ENCODE measurements at regions not wholly inside any gene's neighbourhood (a gene's known extent, or its start where the extent isn't known, plus 50 kb on each side); places are given as distances from the start of the nearest gene placed in this dataset.

DNA sequence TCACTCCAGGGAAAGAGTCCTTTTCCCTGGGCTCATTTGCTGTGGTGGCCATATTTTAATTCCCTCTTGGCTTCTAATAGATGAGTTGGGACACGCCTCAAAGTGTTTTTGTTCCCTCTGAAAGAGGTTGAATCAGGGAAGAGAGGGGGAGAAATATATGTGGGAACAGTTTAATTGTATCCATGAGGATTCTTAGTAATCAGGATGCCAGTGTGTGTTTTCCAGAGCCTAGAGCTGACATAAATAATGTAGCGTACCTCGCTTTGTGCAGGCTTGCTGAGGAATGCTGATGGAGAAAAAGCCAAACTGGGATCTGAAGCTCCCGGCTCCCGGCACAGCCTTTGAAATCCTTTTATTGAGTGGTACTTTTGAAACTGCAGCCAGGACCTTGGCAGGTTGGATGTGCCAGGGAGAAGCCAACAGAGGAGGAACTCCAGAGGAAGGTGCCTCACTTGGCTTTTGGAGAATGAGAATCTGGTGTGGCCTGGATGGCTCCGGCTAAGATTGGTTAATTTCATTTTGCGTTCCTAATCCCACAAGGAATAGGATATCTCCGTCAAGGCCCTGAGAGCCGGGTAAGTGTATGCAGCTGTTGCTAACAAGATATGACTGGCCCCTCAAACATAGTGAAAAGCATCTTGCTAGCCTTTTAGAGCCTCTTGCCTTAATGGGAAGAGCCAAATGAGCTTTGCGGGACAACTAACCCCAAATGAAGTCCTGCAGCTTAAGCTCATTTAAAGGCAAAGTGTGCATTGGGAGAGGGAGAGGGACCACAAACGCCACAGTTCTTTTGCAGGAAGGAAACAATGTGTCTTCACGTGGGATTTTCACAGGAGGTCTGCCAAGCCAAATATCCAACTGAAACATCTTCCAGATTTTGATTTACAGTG, 471.1 kb upstream of the WWC1 start:
- TF ChIP-seq, protein P1, sequence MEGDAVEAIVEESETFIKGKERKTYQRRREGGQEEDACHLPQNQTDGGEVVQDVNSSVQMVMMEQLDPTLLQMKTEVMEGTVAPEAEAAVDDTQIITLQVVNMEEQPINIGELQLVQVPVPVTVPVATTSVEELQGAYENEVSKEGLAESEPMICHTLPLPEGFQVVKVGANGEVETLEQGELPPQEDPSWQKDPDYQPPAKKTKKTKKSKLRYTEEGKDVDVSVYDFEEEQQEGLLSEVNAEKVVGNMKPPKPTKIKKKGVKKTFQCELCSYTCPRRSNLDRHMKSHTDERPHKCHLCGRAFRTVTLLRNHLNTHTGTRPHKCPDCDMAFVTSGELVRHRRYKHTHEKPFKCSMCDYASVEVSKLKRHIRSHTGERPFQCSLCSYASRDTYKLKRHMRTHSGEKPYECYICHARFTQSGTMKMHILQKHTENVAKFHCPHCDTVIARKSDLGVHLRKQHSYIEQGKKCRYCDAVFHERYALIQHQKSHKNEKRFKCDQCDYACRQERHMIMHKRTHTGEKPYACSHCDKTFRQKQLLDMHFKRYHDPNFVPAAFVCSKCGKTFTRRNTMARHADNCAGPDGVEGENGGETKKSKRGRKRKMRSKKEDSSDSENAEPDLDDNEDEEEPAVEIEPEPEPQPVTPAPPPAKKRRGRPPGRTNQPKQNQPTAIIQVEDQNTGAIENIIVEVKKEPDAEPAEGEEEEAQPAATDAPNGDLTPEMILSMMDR (IDR thresholded peaks at IDR 0.05), result no peak

DNA sequence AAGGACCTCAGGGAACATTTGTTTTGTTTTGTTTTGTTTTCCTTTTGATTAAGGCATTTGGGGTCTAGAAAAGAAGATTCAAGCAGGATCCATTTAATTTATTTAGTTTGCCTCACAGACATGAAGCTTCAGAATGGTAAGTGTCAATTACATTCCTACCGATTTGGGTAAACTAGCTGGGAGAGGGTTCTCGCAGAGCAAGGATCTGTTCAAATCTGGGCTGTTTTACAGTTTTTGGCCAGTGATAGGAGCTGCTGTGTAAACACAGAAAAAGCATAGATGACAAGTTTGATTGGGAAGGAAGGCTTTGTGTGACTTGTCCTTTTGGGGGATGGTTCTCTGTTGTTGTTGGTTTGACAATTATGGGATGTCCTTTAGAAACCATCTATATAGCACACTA, 470.3 kb upstream of the WWC1 start:
- TF ChIP-seq, protein P1 (IDR thresholded peaks at IDR 0.05), result no peak

DNA sequence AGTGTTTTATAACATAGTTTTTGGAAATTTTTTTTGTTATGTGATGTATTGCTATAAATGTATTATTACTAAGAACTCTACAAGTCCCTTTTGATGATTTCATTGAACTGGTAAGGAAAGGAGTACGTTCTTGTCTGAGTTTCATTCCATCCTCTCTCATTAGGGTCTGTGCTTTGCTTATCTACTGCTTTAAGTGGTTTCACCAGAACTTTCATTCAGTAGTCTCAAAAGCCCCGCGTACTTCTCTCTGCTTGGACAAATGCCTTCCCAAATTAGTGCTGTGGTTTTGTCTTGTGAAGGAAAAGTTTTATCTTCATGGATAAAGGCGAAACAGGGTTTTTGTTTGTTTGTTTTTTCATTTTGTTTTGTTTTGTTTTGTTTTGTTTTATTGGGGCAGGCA, 469.8 kb upstream of the WWC1 start:
- TF ChIP-seq, protein P1 (IDR thresholded peaks at IDR 0.05), result no peak

DNA sequence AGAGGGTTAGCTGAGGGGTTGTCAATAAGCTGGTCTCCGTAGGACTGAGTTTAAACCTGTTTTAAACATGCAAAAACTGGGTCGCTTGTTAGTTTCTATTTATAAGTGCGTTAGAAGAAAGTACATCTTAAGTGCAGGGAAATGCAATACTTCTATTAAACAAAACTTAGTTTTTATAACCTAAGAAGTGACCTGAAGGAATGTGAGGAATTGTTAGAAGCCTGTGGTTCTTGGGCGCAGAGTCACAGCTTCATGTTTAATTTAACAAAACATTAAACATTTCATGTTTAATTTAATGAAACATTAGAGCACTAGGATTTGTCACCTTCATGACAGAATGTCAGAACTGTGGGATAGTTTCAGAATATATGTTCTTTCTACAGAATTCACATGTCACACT, 469.2 kb upstream of the WWC1 start:
- TF ChIP-seq, protein P1 (IDR thresholded peaks at IDR 0.05), result no peak

DNA sequence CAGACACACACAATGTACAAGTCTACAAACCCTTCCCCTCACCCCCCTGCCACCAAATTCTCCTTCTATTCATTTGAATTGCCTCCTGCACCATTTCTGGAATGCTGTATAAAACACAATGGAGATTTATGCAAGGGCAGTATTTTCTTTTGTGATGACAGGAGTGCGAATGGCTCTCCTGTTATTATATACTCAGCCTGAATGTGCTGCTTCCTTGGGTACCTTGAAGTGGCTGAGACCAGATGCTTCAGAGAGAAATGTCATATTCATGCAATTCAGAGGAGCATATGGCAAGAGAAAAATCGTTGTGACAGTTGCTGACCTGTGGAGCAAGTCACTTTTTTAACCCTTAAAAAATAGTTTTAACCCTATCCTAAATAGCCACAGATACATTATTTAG, 468.0 kb upstream of the WWC1 start:
- TF ChIP-seq, protein P1 (IDR thresholded peaks at IDR 0.05), result no peak

DNA sequence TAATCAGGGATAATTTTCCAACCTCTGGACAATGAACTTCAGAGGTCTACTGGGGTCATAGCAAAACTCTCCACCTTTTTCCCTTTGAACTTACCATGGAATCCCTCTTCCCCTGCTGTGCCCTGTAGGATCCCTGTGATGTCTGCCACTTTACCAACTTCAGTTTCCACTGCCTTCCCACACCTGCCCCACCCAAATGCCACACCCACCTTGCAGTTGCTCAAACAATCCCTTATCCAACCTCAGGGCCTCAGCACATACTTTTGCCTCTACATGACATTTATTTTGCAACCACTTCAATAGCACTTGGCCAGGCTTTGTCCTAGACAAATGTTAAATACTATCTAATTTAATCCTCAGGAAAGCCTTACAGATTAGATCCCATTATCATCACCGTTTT, 463.7 kb upstream of the WWC1 start:
- TF ChIP-seq, protein P1 (IDR thresholded peaks at IDR 0.05), result no peak

DNA sequence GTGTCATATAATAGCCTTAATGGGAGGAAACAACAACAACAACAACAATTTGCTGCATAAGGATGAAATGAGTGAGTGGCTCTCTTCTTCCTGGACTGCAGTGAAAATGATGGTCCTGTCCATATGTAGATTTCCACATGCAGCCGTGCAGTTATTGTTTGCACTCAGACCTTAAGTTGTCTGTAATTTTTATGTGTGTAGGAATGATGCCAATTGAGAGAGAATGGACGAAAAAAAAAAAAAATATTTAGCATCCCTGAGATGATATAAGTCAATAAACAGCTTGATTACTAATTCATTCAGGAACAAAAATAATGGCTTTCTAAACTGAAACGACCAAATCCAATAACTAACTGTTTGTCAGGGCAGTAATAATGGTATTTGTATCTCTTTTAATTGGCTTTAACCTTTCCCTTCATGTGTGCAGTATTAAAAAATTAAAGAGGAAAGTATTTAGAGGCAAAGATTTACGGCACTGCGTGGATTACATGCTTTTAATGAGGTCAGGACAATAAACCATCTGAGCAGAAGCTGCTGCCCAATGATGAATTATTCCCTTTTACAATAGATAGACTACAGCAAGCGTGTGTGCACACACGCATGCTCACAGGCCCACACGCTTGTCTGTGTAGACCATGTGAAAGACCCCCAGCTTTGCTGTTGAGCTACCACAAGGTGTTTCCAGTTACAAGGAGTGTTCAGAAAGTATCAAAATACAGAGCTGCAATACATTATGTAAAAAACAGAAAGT, 459.5 kb upstream of the WWC1 start:
- TF ChIP-seq, protein P1 (IDR thresholded peaks at IDR 0.05), result no peak

Data from LNCAP (cell line).